Neutrophil (primary cell): ENCODE measurements at regions not wholly inside any gene's neighbourhood (a gene's known extent, or its start where the extent isn't known, plus 50 kb on each side); places are given as distances from the start of the nearest gene placed in this dataset.
"Not testable (repeated sequence)": the region's sequence is repeated elsewhere in the genome, so short reads cannot be mapped to it uniquely, and the experiment has no call there.

Source experiments
- H3K27ac ChIP-seq: fragments of 200-600 bp; sonication (generic); 2 replicates; pipeline ENCODE4 v1.5.1; 2016; ENCODE audit warnings: mild to moderate bottlenecking, moderate library complexity
- H3K27me3 ChIP-seq: fragments of 200-600 bp; sonication (generic); 2 replicates; pipeline ENCODE4 v1.6.0; 2016; ENCODE audit warnings: mild to moderate bottlenecking
- H3K36me3 ChIP-seq: fragments of 200-600 bp; sonication (generic); 2 replicates; pipeline ENCODE4 v1.5.1; 2017
- H3K4me1 ChIP-seq, 2 experiments: fragments of 200-600 bp in 1 of 2; sonication (generic) in 1 of 2; 1 replicate in 1 of 2; 2 replicates in 1 of 2; pipeline versions ENCODE4 v1.5.1 to v1.6.1; 2013 to 2016; ENCODE audit warnings: low read depth in 1 of 2, low read length in 1 of 2, mild to moderate bottlenecking in 1 of 2, moderate library complexity in 1 of 2; ENCODE audit not compliant: control insufficient read depth in 1 of 2, insufficient read depth in 1 of 2
- H3K4me3 ChIP-seq, 2 experiments: fragments of 200-600 bp in 1 of 2; sonication (generic) in 1 of 2; 1 replicate in 1 of 2; 2 replicates in 1 of 2; pipeline ENCODE4 v1.5.1; 2013 to 2016; ENCODE audit warnings: low read depth in 1 of 2, low read length in 1 of 2, mild to moderate bottlenecking in 1 of 2, moderate library complexity in 1 of 2
- H3K9me3 ChIP-seq: fragments of 200-600 bp; sonication (generic); 2 replicates; pipeline ENCODE4 v1.5.1; 2016
- CTCF ChIP-seq: fragments of 200-600 bp; sonication (generic); IDR thresholded peaks from 2 replicates; pipeline ENCODE4 v1.5.1; 2016; ENCODE audit warnings: antibody characterized with exemption

- TF ChIP-seq CTCF, result no peak
- peaks cover 12 to 30% of the 10 kb centered on the region in 2 experiments for H3K4me1 ChIP-seq
- peak overlapping the region; percentile 31 for H3K27ac ChIP-seq
These were observed 90.6 kb downstream of the GLUL start for GRCh38 chr1:182301026-182301436.

GRCh38 chr1:182299728-182300616, 91.6 kb downstream of the GLUL start:
- H3K27ac ChIP-seq, result peak overlapping the region; percentile 66
- no peaks in the 10 kb centered on the region for H3K9me3 ChIP-seq
- no peak overlapping the region for H3K4me3 ChIP-seq
- no peaks in the 10 kb centered on the region for H3K36me3 ChIP-seq
- H3K4me1 ChIP-seq, result peaks cover 12 to 30% of the 10 kb centered on the region in 2 experiments
- no peak for TF ChIP-seq CTCF
- no peaks in the 10 kb centered on the region for H3K27me3 ChIP-seq

More at GRCh38 chr1:182301026-182301436, 90.6 kb downstream of the GLUL start:
- no peaks in the 10 kb centered on the region for H3K27me3 ChIP-seq
- no peak overlapping the region for H3K4me3 ChIP-seq
- H3K36me3 ChIP-seq, result no peaks in the 10 kb centered on the region
- no peaks in the 10 kb centered on the region for H3K9me3 ChIP-seq

GRCh38 chr1:182299054-182299727, 92.4 kb downstream of the GLUL start:
- H3K4me3 ChIP-seq, H3K36me3 ChIP-seq, H3K9me3 ChIP-seq, H3K27me3 ChIP-seq: not testable (repeated sequence)
- Histone ChIP-seq H3K4me1 (peaks cover 12 to 30% of the 10 kb centered on the region in 2 experiments), H3K27ac (peak overlapping the region; percentile 15)

- Histone ChIP-seq H3K36me3 (no peaks in the 10 kb centered on the region), H3K4me1 (peaks cover 12 to 19% of the 10 kb centered on the region in 2 experiments), H3K27me3 (no peaks in the 10 kb centered on the region), H3K9me3 (no peaks in the 10 kb centered on the region), H3K27ac (no peak overlapping the region), H3K4me3 (no peak overlapping the region)
- no peak for TF ChIP-seq CTCF
These were observed 94.3 kb downstream of the GLUL start for GRCh38 chr1:182297335-182297734.

GRCh38 chr1:182295697-182296096, 95.9 kb downstream of the GLUL start:
- H3K36me3 ChIP-seq, result no peaks in the 10 kb centered on the region
- no peak for TF ChIP-seq CTCF

GRCh38 chr1:182293119-182293589, 98.4 kb downstream of the GLUL start:
- no peaks in the 10 kb centered on the region for H3K9me3 ChIP-seq
- H3K27ac ChIP-seq, result no peak overlapping the region
- H3K36me3 ChIP-seq, result no peaks in the 10 kb centered on the region
- no peaks in the 10 kb centered on the region for H3K27me3 ChIP-seq
- no peak for TF ChIP-seq CTCF
- H3K4me3 ChIP-seq, result no peak overlapping the region
- H3K4me1 ChIP-seq, result peaks cover 0 to 4% of the 10 kb centered on the region in 2 experiments

More at GRCh38 chr1:182295697-182296096, 95.9 kb downstream of the GLUL start:
- peaks cover 12 to 19% of the 10 kb centered on the region in 2 experiments for H3K4me1 ChIP-seq
- H3K27ac ChIP-seq, result no peak overlapping the region
- H3K9me3 ChIP-seq, result no peaks in the 10 kb centered on the region
- H3K4me3 ChIP-seq, result no peak overlapping the region
- H3K27me3 ChIP-seq, result no peaks in the 10 kb centered on the region
